HG03565 (cell line): ENCODE measurements at regions not wholly inside any gene's neighbourhood (a gene's known extent, or its start where the extent isn't known, plus 50 kb on each side); places are given as distances from the start of the nearest gene placed in this dataset.

Source experiments
- ATAC-seq: cut with Tn5 transposase; IDR thresholded peaks from one replicate; pipeline ENCODE4 v1.9.1; 2021; ENCODE audit warnings: mild to moderate bottlenecking, moderate library complexity; ENCODE audit not compliant: unreplicated experiment

GRCh38 chr5:68379275-68380036 lies 163.9 kb downstream of the PIK3R1 start:
- ATAC-seq: no peak

GRCh38 chr5:68380078-68380477 lies 164.5 kb downstream of the PIK3R1 start:
- ATAC-seq: no peak

GRCh38 chr5:68381060-68381459 lies 165.5 kb downstream of the PIK3R1 start:
- ATAC-seq: no peak

- ATAC-seq: no peak
These were observed 166.4 kb downstream of the PIK3R1 start for GRCh38 chr5:68381909-68382308.

- ATAC-seq: no peak
These were observed 167.1 kb downstream of the PIK3R1 start for GRCh38 chr5:68382640-68383039.

- ATAC-seq: no peak
These were observed 168.3 kb downstream of the PIK3R1 start for GRCh38 chr5:68383888-68384310.

GRCh38 chr5:68384936-68385594 lies 169.5 kb downstream of the PIK3R1 start:
- no peak for ATAC-seq

GRCh38 chr5:68385936-68386335 lies 170.4 kb downstream of the PIK3R1 start:
- no peak for ATAC-seq

GRCh38 chr5:68387074-68387796 lies 171.7 kb downstream of the PIK3R1 start:
- ATAC-seq: no peak

- ATAC-seq: no peak
These were observed 174.1 kb downstream of the PIK3R1 start for GRCh38 chr5:68389618-68390017.

- no peak for ATAC-seq
These were observed 177.1 kb downstream of the PIK3R1 start for GRCh38 chr5:68392617-68393016.

GRCh38 chr5:68395302-68395701 lies 179.7 kb downstream of the PIK3R1 start:
- ATAC-seq: no peak

- no peak for ATAC-seq
These were observed 180.5 kb downstream of the PIK3R1 start for GRCh38 chr5:68395926-68396511.

GRCh38 chr5:68396722-68397121 lies 181.2 kb downstream of the PIK3R1 start:
- ATAC-seq: no peak

GRCh38 chr5:68398146-68398812 lies 182.7 kb downstream of the PIK3R1 start:
- ATAC-seq: no peak

- ATAC-seq: no peak
These were observed 187.7 kb downstream of the PIK3R1 start for GRCh38 chr5:68403301-68403700.

- no peak for ATAC-seq
These were observed 188.7 kb downstream of the PIK3R1 start for GRCh38 chr5:68404246-68404645.

GRCh38 chr5:68405026-68405684 lies 189.6 kb downstream of the PIK3R1 start:
- ATAC-seq: no peak

GRCh38 chr5:68405784-68406743 lies 190.5 kb downstream of the PIK3R1 start:
- peak; percentile 2 for ATAC-seq
